Caki2 (cell line): ENCODE measurements at regions not wholly inside any gene's neighbourhood (a gene's known extent, or its start where the extent isn't known, plus 50 kb on each side); places are given as distances from the start of the nearest gene placed in this dataset.
"Not testable (repeated sequence)": the region's sequence is repeated elsewhere in the genome, so short reads cannot be mapped to it uniquely, and the experiment has no call there.

Experiments
- DNase-seq: peaks from one replicate; pipeline ENCODE4 v3.0.0-alpha.2; 2015; ENCODE audit warnings: low read depth
- in situ Hi-C: cut with HindIII; loops from 2 replicates; pipeline ENCODE4 v1.10.0; 2016; ENCODE audit warnings: low sequenced_read_pairs, low pct_unique_long_range_greater_than_20kb, mixed read lengths

DNA sequence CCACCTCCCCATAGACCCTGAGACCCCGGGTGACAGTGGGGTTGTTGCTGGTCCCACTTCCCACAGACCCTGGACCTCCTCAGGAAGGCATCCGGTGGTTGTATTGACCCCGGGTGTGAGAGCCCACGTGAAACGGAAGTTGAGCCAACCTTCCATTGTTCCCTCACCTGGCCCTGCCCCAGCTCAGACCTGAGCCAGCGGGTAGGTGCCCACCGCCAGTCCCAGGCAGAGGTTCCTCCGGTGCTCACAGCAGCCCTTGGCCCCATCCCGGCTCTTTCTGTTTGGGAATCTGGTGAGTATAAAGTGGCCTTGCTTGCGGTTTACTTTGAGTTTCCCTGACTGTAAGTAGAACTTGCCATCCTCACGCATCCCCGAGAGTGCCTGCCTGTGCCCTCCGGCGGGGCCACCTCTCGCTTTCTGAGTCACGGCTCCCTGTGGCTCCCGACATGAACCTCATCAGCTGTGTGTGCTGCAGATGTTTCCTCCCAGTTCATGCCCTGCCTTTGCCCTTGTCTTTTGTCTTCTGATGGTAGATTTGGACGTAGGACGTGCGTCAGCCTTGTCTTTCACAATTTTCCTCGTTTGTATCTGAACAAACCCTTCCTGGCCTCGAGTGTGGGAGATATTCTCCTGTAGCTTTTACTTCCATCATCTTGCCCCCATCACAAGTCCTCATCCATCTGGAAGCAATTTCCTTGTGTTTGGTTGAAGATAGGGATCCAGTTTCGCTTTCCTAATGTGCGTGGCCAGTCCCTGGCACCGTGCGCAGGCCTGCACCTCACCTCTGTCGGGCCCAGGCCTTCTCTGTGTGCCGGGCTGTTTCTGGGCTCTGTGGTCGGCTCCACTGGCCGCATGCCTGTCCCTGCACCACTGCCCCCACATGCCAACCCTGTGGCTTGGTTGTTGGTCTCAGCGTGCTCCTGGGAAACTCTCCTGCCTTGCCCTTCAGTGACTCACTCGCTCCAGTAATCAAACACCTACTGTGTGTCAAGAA lies 76.0 kb downstream of the METRNL start:
- in situ Hi-C loops: no loop called here
- DNase-seq: no peak

DNA sequence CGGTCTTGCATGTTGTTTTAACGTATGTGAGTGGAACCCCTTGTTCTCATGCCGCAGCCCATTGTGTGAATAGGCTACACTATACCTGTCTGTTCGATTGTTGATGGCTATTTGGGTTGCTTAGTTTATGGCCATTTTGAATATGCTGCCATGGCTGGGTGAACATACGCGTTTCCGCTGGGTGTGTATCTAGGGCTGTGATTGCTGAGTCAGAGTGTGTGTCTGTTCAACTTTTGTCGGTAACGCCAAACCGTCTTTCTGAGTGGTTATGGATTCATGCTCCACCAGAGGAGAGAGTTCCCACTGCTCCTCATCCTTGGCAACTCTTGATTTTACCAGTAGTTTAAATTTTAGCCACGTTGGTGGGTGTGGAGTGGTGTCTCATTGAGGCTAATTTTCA lies 77.0 kb downstream of the METRNL start:
- DNase-seq: no peak
- in situ Hi-C loops: no loop called here

DNA sequence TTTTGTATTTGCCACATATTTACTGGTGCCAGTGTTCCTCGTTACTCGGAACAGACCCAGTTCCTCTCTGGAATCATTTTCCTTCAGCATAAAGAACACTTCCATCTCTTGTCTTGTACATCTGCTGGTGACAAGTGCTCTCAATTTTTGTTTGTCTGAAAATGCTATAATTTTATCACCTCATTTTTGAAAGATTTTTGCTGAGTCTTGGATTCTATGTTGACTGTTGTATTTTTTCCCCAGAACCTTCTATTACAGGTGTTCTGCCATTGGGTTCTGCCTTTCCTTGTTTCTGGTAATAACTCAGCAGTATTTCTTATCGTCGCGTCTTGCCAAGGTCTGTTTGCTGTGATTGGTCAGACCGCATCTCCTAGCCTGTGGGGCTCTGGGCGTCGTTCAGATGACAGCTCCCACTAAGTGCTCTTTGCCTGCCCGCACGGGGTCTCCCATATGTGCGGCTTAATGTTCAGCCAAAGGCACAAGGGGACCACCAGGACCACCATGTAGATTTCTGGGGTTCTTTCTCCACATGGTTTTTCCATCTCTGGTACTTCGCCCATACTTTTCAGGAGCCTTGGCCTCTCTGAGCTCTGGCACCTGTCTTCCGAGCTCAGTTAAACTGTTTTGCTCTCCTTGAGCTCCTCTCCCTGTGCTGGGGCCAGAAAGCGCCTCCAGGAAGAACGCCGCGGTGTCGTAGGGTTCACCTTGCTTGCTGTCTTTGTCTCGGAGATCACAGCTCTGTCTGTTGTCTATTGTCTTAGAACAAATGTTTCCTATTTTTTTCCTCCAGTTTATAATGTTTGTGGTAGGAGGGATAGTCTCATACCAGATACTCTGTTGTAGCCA lies 80.0 kb downstream of the METRNL start:
- in situ Hi-C loops: no loop called here

GRCh38 chr17:83160443-83161297 lies 81.3 kb downstream of the METRNL start:
- in situ Hi-C loops: no loop called here

More for the DNA sequence above, 80.0 kb downstream of the METRNL start:
- DNase-seq: no peak

GRCh38 chr17:83161298-83162034 lies 82.1 kb downstream of the METRNL start:
- no peak for DNase-seq
- in situ Hi-C loops: no loop called here

More at GRCh38 chr17:83160443-83161297, 81.3 kb downstream of the METRNL start:
- DNase-seq: no peak

DNA sequence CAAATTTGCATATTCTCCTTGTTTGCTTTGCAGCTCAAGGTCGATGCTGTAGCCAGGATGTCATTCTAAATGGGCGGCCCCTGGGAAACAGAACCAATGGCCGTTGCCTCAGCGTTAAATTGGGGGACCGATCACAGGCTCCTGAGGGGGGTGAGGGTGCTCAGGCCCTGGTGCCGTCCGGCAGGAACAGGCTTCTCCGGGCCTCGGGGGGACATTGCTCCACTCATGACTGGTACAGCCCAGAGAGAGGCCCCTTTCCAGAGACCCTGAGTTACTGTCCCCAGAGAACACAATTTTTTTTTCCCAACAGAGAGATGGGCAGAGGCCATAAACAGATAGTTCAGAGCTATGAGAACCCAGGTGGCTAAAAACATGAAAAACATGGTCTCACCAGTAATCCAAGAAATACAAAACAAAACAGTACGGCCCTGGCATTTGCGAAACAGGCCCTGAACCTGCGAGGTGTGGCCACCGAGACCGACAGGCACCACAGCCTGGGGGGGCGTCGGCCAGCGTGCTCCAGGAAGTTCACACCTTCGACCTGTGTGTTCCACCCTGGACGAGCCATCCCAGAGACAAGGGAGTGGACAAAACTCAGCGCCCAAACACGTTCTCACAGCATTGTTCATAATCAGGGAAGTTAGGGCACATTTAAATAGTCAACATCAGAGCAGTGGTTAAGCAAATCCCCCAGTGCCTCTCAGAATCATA lies 82.8 kb downstream of the METRNL start:
- in situ Hi-C loops: no loop called here
- DNase-seq: no peak

DNA sequence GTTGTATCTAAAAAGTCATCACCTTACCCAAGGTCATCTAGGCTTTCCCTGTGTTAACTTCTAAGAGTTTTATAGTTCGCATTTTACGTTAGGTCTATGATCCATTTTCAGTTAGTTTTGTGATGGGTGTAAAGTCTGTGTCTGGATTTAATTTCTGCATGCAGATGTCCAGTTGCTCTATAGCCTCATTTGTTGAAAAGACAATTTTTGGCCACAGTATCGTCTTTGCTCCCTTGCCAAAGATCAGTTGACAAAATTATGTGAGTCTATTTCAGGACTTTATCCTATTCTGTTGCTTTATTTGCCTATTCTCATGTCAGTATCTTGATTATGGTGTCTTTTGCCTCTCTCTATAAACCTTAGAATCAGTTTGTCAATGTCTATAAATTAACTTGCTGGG lies 85.1 kb downstream of the METRNL start:
- in situ Hi-C loops: no loop called here
- DNase-seq: no peak

GRCh38 chr17:83170571-83171260 lies 91.3 kb downstream of the METRNL start:
- DNase-seq: no peak
- in situ Hi-C loops: no loop called here

DNA sequence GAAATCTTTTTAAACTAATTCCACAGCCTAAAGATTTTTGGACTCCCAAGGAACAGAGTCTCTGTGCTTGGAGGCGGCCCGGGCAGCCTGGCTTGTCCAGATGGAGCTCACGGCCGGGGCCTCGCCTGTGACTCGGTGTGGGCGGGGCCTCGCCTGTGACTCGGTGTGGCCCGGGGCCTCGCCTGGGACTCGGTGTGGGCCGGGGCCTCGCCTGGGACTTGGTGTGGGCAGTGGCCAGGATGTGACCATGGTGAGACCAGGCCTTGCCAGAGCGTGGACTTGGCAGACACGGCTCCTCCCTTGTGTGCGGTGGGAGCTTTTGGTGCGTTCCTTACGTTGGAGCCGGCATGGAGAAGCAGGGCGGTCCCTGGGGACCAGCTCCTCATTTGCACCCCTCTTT lies 92.3 kb downstream of the METRNL start:
- in situ Hi-C loops: no loop called here

DNA sequence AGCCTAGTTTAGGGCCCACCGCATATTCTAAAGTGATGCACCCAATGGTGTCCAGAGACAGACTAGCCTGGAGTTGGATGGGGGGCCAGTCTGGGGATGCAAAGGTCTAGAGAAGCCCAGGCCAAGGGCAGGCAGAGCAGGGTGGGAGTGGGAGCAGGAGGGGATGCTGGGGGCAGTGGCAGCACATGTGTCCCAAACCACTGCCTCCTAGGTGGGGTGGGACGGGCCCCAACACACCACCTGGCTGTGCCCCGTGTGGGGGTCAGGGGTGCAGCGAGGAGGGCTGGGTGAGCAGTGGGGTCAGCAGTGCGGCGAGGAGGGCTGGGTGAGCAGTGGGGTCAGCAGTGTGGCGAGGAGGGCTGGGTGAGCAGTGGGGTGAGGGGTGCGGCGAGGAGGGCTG lies 92.7 kb downstream of the METRNL start:
- in situ Hi-C loops, DNase-seq: not testable (repeated sequence)

More for the DNA sequence above, 92.3 kb downstream of the METRNL start:
- no peak for DNase-seq

- DNase-seq, in situ Hi-C loops: not testable (repeated sequence)
Measured at GRCh38 chr17:83172646-83173045, 93.2 kb downstream of the METRNL start.

DNA sequence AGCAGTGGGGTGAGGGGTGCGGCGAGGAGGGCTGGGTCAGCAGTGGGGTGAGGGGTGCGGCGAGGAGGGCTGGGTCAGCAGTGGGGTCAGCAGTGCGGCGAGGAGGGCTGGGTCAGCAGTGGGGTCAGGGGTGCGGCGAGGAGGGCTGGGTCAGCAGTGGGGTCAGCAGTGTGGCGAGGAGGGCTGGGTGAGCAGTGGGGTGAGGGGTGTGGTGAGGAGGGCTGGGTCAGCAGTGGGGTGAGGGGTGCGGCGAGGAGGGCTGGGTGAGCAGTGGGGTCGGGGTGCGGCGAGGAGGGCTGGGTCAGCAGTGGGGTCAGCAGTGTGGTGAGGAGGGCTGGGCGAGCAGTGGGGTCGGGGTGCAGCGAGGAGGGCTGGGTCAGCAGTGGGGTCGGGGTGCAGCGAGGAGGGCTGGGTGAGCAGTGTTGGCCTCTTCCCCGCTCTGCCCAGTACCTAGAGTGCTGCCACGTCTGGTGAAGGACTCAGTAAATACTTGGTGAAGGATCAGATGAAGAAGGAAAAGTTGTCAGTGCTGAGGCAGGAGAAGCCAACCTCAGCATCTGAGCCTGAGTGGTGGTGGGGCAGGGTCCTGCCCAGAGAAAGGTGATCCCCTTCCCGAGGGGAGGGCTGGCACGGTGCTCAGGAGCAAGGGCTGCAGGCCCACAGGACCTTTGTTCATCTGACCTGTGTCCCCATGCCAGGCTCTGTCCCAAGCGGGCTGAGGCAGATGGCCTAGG lies 93.9 kb downstream of the METRNL start:
- not testable (repeated sequence) for DNase-seq

GRCh38 chr17:83173914-83174361 lies 94.5 kb downstream of the METRNL start:
- DNase-seq: no peak
- in situ Hi-C loops: no loop called here

More for the DNA sequence above, 93.9 kb downstream of the METRNL start:
- in situ Hi-C loops: not testable (repeated sequence)

- no peak for DNase-seq
- in situ Hi-C loops: no loop called here
Measured at GRCh38 chr17:83174362-83175118, 95.1 kb downstream of the METRNL start.
